ENCODE measurements at regions not wholly inside any gene's neighbourhood (a gene's known extent, or its start where the extent isn't known, plus 50 kb on each side); places are given as distances from the start of the nearest gene placed in this dataset.

DNA sequence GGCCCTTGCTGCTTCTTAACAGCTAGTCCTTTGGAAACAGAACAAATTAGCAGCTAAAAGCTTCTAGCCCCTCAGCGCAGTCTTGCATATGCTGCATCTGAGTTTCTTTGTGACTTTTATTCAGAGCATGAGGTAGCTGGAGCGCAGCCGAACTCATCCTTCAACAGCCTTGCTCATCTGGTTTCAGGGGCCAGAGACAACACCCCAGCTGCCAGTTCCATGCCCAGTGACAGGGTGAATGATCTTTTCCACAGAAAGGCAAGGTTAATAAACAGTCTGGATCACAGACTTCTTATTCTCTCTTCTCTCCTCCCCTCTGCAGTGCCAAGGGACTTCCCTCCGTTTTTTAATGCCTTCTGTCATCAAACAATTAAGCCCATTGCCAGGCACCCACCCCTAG is 216.6 kb upstream of the INTU start:
- H3K4me3 ChIP-seq (ENCODE audit: low read depth, low read length), result no peak overlapping the region
- no peak for DNase-seq (ENCODE audit: low read depth)
- TF ChIP-seq, protein P1, sequence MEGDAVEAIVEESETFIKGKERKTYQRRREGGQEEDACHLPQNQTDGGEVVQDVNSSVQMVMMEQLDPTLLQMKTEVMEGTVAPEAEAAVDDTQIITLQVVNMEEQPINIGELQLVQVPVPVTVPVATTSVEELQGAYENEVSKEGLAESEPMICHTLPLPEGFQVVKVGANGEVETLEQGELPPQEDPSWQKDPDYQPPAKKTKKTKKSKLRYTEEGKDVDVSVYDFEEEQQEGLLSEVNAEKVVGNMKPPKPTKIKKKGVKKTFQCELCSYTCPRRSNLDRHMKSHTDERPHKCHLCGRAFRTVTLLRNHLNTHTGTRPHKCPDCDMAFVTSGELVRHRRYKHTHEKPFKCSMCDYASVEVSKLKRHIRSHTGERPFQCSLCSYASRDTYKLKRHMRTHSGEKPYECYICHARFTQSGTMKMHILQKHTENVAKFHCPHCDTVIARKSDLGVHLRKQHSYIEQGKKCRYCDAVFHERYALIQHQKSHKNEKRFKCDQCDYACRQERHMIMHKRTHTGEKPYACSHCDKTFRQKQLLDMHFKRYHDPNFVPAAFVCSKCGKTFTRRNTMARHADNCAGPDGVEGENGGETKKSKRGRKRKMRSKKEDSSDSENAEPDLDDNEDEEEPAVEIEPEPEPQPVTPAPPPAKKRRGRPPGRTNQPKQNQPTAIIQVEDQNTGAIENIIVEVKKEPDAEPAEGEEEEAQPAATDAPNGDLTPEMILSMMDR (IDR thresholded peaks at IDR 0.05; ENCODE audit: insufficient read depth, low read depth, low read length), result no peak

DNA sequence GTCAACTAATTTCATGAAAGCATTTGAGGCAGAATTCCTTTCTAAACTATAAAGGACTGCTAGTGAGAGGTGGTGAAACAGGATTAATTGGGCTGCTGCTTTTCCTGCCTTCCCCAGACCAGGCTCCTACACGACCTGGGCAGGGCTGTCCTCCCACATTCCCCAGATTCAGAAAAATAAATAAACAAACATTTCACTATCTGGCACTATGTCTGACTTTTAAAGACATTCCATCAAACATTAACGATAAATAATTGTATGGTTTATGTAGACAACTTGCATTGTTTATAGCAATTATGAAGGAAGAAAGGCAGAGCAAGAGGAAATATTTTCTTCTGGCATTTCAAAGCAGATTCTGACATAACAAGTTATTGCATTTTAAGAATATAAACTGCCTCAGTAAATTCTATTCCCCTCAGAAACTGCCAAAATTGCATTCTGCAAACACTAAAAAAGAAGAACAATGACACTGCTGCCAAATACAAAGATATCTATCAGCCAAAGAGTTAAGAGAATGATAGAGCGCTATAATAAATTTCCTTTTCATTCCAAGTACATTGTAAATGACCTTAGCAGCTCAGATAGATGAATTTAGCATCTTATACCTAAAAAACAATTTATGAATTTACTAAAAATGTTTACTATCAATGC is 214.7 kb upstream of the INTU start:
- no peak for DNase-seq (ENCODE audit: low read depth)
- H3K4me3 ChIP-seq (ENCODE audit: low read depth, low read length), result no peak overlapping the region

GRCh38 chr4:127419431-127419830 is 213.3 kb upstream of the INTU start:
- no peak overlapping the region for H3K4me3 ChIP-seq (ENCODE audit: low read depth, low read length)
- no peak for DNase-seq (ENCODE audit: low read depth)
- TF ChIP-seq, protein P1 (IDR thresholded peaks at IDR 0.05; ENCODE audit: insufficient read depth, low read depth, low read length), result no peak

More for the DNA sequence above, 214.7 kb upstream of the INTU start:
- TF ChIP-seq, protein P1 (IDR thresholded peaks at IDR 0.05; ENCODE audit: insufficient read depth, low read depth, low read length), result no peak

GRCh38 chr4:127421437-127421836 is 211.3 kb upstream of the INTU start:
- TF ChIP-seq, protein P1 (IDR thresholded peaks at IDR 0.05; ENCODE audit: insufficient read depth, low read depth, low read length), result no peak
- H3K4me3 ChIP-seq (ENCODE audit: low read depth, low read length), result no peak overlapping the region
- DNase-seq (ENCODE audit: low read depth), result no peak

DNA sequence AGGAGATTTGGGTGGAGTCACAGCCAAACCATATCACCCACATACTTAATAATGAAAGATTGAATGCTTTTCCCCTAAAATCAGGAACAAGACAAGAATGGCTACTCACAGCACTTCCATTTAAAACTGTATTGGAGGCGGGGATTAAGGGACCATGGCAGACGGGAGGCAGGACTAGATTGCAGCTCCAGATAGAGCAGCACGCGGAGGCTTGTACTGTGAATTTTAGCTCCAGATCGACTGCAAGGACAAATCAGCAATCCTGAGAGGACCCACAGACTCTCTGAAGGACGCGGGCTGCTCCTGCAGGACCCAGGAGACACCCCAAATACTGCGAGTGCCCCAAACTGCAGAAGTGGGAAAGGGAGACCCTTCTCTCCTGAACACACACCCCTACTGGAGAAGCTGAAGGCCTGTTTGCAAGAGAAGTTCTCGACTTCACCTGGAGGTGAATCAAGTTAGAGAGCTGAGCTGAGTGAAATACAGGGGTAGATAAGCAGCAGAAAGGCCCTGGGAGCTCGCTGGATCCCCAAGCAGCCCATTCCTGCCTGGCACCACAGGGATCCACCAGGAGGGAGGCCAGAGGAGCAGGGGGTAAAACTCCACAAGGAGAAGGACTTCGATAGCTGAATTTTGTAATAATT is 207.4 kb upstream of the INTU start:
- no peak overlapping the region for H3K4me3 ChIP-seq (ENCODE audit: low read depth, low read length)
- TF ChIP-seq, protein P1 (IDR thresholded peaks at IDR 0.05; ENCODE audit: insufficient read depth, low read depth, low read length), result no peak
- DNase-seq (ENCODE audit: low read depth), result no peak

- no peak for DNase-seq (ENCODE audit: low read depth)
- TF ChIP-seq, protein P1 (IDR thresholded peaks at IDR 0.05; ENCODE audit: insufficient read depth, low read depth, low read length), result no peak
- no peak overlapping the region for H3K4me3 ChIP-seq (ENCODE audit: low read depth, low read length)
These were observed 206.9 kb upstream of the INTU start for GRCh38 chr4:127425851-127426250.

Data from fibroblast of villous mesenchyme (primary cell).